Parathyroid adenoma (tissue), 2 donors: ENCODE measurements at regions not wholly inside any gene's neighbourhood (a gene's known extent, or its start where the extent isn't known, plus 50 kb on each side); places are given as distances from the start of the nearest gene placed in this dataset.

Experiments
- H2AFZ ChIP-seq: fragments of 300-600 bp; sonication (generic); one replicate; pipeline ENCODE4 v1.7.0; 2017; ENCODE audit warnings: antibody characterized with exemption, mild to moderate bottlenecking
- H3K27ac ChIP-seq: fragments of 300-600 bp; sonication (generic); one replicate; pipeline ENCODE4 v1.7.0; 2017
- H3K27me3 ChIP-seq: fragments of 300-600 bp; sonication (generic); one replicate; pipeline ENCODE4 v1.7.0; 2017; ENCODE audit warnings: low read length; ENCODE audit not compliant: control insufficient read depth, insufficient read depth
- H3K36me3 ChIP-seq: fragments of 300-600 bp; sonication (generic); one replicate; pipeline ENCODE4 v1.7.0; 2017; ENCODE audit warnings: low read length; ENCODE audit not compliant: control insufficient read depth, insufficient read depth
- H3K4me1 ChIP-seq: fragments of 300-600 bp; sonication (generic); one replicate; pipeline ENCODE4 v1.7.0; 2017; ENCODE audit warnings: control low read depth
- H3K4me2 ChIP-seq: fragments of 300-600 bp; sonication (generic); one replicate; pipeline ENCODE4 v1.7.0; 2017; ENCODE audit warnings: low read length
- H3K4me3 ChIP-seq: fragments of 300-600 bp; sonication (generic); one replicate; pipeline ENCODE4 v1.7.0; 2017; ENCODE audit warnings: low read depth, low read length
- H3K79me2 ChIP-seq: fragments of 300-600 bp; sonication (generic); one replicate; pipeline ENCODE4 v1.7.0; 2017; ENCODE audit warnings: control low read depth
- H3K9ac ChIP-seq: fragments of 300-600 bp; sonication (generic); one replicate; pipeline ENCODE4 v1.7.0; 2017; ENCODE audit warnings: mild to moderate bottlenecking
- H3K9me3 ChIP-seq: fragments of 300-600 bp; sonication (generic); one replicate; pipeline ENCODE4 v1.7.0; 2017; ENCODE audit warnings: low read length; ENCODE audit not compliant: control insufficient read depth
- TF ChIP-seq, protein P1 (sequence below): fragments of 300-600 bp; sonication (generic); IDR thresholded peaks from one replicate; pipeline ENCODE4 v1.7.0; 2017; ENCODE audit warnings: antibody characterized with exemption, mild to moderate bottlenecking
- donor health status: primary hyperparathyroidism.

DNA sequence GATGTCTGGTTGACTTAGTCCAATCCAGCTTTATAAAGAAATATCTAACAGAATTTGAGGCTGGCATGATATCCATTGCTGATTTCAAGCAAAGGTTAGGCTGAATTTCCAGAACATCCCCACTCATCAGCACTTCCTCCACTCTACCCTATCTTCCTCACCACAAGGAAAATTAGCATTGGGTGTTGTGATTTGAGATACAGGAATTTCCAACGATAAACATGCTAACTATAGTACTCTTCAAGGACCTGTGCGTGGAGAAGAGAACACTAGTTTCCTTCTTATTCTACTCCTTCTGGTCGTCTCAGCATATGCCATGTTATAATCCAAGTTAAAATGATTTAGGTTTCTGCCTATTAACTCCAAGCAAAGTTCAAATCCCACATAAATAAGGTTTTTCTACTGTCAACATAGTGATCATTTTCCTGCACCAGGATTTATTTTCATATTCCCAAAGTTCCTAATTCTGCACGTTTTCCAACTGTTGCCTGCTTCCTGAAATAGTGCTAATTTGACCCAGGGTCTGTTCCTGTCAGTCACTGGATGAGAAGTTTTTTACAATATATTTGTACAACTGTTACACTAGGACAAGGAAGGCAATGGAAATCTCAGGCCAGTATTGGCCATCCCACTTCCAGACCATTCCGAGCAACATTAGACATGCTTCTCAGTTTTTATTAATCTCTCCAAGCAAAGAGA lies 177.6 kb upstream of the EDNRA start:
- TF ChIP-seq, protein P1, sequence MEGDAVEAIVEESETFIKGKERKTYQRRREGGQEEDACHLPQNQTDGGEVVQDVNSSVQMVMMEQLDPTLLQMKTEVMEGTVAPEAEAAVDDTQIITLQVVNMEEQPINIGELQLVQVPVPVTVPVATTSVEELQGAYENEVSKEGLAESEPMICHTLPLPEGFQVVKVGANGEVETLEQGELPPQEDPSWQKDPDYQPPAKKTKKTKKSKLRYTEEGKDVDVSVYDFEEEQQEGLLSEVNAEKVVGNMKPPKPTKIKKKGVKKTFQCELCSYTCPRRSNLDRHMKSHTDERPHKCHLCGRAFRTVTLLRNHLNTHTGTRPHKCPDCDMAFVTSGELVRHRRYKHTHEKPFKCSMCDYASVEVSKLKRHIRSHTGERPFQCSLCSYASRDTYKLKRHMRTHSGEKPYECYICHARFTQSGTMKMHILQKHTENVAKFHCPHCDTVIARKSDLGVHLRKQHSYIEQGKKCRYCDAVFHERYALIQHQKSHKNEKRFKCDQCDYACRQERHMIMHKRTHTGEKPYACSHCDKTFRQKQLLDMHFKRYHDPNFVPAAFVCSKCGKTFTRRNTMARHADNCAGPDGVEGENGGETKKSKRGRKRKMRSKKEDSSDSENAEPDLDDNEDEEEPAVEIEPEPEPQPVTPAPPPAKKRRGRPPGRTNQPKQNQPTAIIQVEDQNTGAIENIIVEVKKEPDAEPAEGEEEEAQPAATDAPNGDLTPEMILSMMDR: no peak
- no peak overlapping the region for H3K27ac ChIP-seq

DNA sequence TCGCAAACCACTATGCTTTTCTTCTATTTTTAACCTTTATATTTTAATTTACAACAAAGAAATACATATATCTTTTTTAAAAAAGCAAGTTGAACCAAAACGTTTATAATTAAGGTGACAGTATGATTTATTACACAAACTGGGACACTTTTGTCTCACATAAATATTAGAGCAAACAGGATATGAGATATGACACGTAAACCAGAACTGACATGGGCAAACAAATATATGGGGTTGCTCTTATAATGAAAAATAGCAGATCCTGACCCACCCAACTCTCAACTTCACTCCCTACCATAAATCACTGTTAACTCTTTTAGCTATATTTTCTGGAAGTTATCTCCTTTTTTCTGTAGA lies 177.0 kb upstream of the EDNRA start:
- Histone ChIP-seq H2AFZ (no peak overlapping the region), H3K4me3 (no peak overlapping the region), H3K4me2 (no peak overlapping the region), H3K36me3 (no peaks in the 10 kb centered on the region), H3K9me3 (no peaks in the 10 kb centered on the region), H3K27me3 (no peaks in the 10 kb centered on the region), H3K4me1 (no peaks in the 10 kb centered on the region), H3K9ac (no peak overlapping the region), H3K27ac (no peak overlapping the region), H3K79me2 (no peaks in the 10 kb centered on the region)
- TF ChIP-seq, protein P1: no peak

More for the DNA sequence above, 177.6 kb upstream of the EDNRA start:
- Histone ChIP-seq H3K79me2 (no peaks in the 10 kb centered on the region), H3K9me3 (no peaks in the 10 kb centered on the region), H3K4me3 (no peak overlapping the region), H3K4me2 (no peak overlapping the region), H3K27me3 (no peaks in the 10 kb centered on the region), H2AFZ (no peak overlapping the region), H3K36me3 (no peaks in the 10 kb centered on the region), H3K9ac (no peak overlapping the region), H3K4me1 (no peaks in the 10 kb centered on the region)

DNA sequence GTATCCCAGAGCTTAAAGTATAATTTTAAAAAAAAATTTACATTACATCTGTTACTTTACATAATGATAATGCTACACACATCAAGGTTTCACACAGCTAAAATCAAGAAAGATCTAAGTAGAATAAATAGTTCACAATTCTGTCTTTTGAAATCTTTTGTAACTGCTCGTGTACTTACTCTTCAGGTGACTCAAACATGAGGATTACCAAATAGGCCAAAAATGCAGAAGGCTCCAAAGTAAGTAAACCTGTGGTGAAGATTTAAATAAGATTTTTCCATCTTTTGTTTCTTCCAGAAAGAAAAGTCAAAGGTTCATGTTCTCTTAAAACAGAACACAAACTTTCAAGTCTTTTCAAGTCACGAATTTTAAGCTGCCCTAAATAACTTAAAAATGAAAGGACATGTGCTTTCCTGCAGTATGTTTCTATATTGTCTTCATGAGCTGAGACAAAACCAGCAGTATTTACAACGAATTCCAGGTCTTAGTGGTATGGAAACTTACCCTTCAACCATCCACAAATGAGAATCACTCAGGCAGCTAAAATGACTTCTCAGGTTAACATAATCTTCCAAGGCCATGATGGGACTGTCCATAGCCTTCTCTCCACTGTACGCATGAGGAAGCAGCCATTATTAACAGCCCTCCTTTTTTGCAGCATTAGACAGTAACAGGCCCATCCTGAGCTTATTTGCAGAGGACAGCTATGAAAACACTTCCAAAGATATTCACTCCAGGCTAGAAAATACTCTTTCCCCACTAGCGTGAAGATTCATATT lies 172.8 kb upstream of the EDNRA start:
- no peaks in the 10 kb centered on the region for H3K79me2 ChIP-seq
- no peaks in the 10 kb centered on the region for H3K36me3 ChIP-seq
- TF ChIP-seq, protein P1: no peak
- no peak overlapping the region for H2AFZ ChIP-seq
- no peaks in the 10 kb centered on the region for H3K9me3 ChIP-seq
- H3K9ac ChIP-seq: no peak overlapping the region
- H3K27me3 ChIP-seq: no peaks in the 10 kb centered on the region
- H3K4me3 ChIP-seq: no peak overlapping the region
- H3K4me2 ChIP-seq: no peak overlapping the region
- no peak overlapping the region for H3K27ac ChIP-seq
- no peaks in the 10 kb centered on the region for H3K4me1 ChIP-seq

DNA sequence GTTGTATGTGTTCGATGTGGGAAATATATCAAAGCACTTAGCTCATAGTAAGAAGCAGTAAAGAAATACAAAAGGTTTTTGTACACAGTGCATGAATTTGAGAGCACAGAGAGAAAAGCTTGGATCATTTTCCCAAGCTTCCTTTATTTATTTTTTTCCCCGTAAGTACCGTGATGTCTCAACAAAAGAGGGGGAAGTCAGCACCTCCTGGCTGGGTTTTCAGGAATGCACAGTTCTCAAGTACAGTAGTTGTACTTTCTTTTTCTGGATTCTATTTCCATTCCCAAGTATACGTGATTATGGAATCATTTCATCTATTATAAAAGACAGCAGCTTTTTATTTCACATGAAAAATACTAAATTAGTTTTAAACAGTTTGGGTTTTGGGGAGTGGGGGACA lies 171.5 kb upstream of the EDNRA start:
- Histone ChIP-seq H3K27me3 (no peaks in the 10 kb centered on the region), H3K4me3 (no peak overlapping the region), H3K4me2 (no peak overlapping the region), H2AFZ (no peak overlapping the region), H3K27ac (no peak overlapping the region), H3K9ac (no peak overlapping the region), H3K9me3 (no peaks in the 10 kb centered on the region), H3K36me3 (no peaks in the 10 kb centered on the region), H3K4me1 (no peaks in the 10 kb centered on the region), H3K79me2 (no peaks in the 10 kb centered on the region)
- TF ChIP-seq, protein P1: no peak

DNA sequence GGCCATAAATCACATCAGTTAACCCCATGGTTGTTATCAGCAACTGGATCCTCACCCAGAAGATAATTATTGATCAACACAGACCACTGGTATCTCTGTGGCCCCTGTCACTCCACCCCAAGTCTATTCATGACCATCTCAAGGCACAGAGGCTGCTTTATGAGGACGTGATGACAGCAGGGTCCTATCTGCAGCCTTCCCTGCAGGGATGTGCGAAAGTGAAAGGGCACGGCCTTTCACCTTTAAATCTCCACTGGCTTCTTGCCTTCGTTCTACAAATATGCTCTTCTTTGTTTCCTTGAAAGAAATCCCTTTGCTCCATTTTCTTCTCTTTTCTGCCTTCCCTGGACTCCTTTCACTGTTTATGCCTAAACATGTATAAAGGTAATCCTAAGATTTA lies 170.6 kb upstream of the EDNRA start:
- Histone ChIP-seq H3K4me1 (no peaks in the 10 kb centered on the region), H3K9ac (no peak overlapping the region), H3K27me3 (no peaks in the 10 kb centered on the region), H3K4me3 (no peak overlapping the region), H3K9me3 (no peaks in the 10 kb centered on the region), H3K4me2 (no peak overlapping the region), H3K36me3 (no peaks in the 10 kb centered on the region), H3K79me2 (no peaks in the 10 kb centered on the region), H2AFZ (no peak overlapping the region), H3K27ac (no peak overlapping the region)
- TF ChIP-seq, protein P1: no peak
